Fibroblast of villous mesenchyme (primary cell): ENCODE measurements at regions not wholly inside any gene's neighbourhood (a gene's known extent, or its start where the extent isn't known, plus 50 kb on each side); places are given as distances from the start of the nearest gene placed in this dataset.

Experiments
- DNase-seq: peaks from one replicate; pipeline ENCODE4 v3.0.0-alpha.2; 2010; ENCODE audit warnings: low read depth
- H3K4me3 ChIP-seq: 2 replicates; pipeline ENCODE4 v1.5.1; 2011; ENCODE audit warnings: low read depth, mild to moderate bottlenecking, low read length
- TF ChIP-seq, protein P1 (sequence below): IDR thresholded peaks from 2 replicates; pipeline ENCODE4 v1.5.1; 2012; ENCODE audit warnings: low read depth, mild to moderate bottlenecking, low read length; ENCODE audit not compliant: insufficient read depth

DNA sequence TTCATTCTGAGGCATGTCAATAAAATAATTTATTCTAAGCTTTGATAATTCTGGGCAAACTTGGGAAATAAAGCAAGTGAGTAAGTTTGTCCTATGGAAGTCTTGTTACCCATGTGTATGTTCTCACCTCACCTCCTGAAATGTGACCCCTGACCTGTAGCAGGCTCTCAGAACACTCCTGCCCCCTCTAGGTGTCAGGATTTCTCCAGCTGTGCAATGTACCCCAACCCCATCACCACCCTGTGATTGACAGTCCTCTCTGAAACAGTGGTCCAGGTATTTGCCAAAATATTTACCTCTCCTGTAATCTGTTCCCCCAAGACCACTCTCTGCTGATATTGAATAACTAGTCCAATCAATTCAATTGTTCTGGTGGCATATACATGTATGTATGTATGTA, 122.6 kb upstream of the PTER start:
- TF ChIP-seq, protein P1, sequence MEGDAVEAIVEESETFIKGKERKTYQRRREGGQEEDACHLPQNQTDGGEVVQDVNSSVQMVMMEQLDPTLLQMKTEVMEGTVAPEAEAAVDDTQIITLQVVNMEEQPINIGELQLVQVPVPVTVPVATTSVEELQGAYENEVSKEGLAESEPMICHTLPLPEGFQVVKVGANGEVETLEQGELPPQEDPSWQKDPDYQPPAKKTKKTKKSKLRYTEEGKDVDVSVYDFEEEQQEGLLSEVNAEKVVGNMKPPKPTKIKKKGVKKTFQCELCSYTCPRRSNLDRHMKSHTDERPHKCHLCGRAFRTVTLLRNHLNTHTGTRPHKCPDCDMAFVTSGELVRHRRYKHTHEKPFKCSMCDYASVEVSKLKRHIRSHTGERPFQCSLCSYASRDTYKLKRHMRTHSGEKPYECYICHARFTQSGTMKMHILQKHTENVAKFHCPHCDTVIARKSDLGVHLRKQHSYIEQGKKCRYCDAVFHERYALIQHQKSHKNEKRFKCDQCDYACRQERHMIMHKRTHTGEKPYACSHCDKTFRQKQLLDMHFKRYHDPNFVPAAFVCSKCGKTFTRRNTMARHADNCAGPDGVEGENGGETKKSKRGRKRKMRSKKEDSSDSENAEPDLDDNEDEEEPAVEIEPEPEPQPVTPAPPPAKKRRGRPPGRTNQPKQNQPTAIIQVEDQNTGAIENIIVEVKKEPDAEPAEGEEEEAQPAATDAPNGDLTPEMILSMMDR, result no peak
- DNase-seq, result no peak
- H3K4me3 ChIP-seq, result no peak overlapping the region

DNA sequence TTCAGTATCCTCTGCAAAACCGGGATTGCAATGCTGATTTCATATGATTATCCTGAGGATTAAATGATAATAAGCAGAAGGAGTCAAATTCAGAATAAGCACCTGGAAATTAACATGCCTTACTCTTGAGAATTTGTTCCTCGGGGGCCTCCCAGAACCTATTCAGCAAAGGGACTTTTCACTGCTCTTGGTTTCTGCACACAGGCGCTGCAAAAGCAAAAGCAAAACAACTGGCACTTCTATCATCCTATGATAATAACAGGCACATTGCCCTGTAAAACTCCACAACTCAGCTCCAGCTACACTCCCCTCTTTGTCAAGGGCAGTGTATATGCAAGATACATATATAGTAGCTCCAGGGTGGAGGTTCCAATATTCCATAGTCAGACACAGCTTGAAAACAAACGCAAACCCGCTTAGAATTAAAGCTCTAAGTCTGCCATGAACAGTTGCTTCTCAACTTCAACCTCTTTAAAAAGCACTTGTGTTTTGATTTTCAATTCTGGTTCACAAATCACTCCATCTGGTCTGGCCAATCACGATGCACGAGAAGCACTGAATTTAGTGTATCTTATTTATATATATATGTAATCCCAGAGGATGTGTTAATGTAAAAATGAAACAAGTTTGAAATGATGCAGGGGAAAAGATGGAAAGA, 119.9 kb upstream of the PTER start:
- TF ChIP-seq, protein P1, result no peak
- no peak for DNase-seq
- no peak overlapping the region for H3K4me3 ChIP-seq

DNA sequence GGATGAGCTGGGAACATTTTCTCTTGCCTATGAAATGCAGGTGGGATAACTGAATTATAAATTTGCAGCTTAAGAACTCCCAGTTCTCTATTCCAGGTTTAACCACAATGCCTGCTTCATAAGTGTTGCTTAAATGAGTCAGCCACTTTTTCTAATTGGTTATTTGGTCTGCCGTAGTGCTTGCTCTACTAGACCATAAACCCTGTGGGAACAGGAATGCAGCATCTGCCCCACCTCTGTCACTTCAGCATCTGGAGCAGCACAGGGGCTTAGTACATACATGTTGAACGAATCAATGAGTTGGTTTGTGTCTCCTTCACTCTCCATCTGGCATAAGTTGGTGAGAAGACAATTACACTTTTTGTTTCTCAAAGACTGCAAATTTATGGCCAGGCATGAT, 95.2 kb upstream of the PTER start:
- no peak for DNase-seq
- TF ChIP-seq, protein P1, result no peak
- H3K4me3 ChIP-seq, result no peak overlapping the region

DNA sequence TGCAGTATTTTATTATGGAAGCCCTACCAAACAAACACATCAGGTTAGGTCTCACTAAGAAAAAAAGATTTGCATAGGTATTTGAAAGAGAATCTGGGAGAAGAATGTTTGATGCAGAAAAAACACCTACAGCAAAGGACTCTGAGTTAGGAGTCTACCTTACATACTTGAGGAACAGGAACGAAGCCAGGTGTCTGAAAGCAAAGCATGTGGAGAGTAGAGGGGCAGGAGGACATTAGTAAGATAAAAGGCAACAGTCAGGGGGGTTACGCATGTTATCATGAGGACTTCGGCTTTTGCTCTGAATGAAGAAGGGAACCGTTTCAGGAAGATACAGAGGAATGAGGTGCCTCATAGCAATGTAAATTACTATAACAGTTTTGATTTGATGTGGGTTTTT, 87.9 kb upstream of the PTER start:
- H3K4me3 ChIP-seq, result no peak overlapping the region
- DNase-seq, result no peak
- TF ChIP-seq, protein P1, result no peak

DNA sequence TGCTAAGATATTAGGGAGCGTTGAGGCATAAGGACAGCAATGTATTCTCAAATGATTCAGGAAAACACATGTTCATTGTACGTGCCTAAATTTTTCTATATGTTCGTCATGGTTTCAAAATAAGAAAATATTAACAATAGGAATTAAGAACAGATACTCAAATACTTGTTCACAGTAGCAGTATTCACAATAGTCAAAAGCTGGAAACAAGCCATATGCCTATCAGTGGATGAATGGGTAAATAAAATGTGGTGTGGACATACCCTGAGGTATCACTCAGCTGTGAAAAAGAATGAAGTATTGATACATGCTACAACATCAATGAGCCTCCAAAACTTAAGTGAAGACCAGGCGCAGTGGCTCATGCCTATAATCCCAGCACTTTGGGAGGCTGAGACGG, 84.7 kb upstream of the PTER start:
- no peak for DNase-seq
- TF ChIP-seq, protein P1, result no peak
- H3K4me3 ChIP-seq, result no peak overlapping the region

DNA sequence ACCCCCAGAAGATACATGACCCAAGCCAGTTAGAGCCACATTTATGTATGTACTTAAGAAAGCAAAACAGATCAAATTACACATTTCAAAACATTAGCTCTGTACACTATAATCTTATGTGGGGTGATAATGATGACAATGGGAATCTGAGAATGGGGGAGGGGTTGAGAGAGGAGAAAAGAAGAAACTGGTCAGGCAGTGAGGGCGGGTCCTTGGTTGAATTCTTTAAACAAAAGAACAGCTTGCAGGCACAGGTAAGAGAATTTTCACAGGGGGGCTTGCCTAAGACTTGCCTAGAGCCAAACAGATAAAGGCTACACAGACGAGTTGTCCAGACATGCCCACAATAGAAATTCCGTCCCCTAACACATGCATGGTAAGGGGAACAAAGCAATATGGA, 76.8 kb upstream of the PTER start:
- no peak for DNase-seq
- TF ChIP-seq, protein P1, result no peak
- H3K4me3 ChIP-seq, result no peak overlapping the region

DNA sequence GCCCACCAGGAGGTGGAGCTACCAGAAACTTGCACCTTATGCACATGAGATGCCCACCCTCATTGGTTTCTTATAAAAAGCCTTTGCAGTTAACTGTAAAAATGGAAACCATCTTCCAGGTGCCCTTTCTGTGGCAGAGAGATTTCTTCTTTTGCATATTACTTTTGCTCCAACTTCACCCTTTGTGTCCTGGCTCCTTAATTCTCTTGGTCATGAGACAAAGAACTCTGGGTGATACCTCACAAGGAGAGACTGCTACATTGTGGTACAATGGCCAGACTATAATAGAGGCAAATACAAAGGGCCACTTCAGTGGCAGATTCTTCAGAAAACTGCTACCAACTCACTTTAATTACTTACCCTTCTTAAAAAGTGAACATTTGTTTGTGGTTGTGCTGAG, 76.4 kb upstream of the PTER start:
- TF ChIP-seq, protein P1, result no peak
- no peak overlapping the region for H3K4me3 ChIP-seq
- DNase-seq, result no peak
